ENCODE measurements at regions not wholly inside any gene's neighbourhood (a gene's known extent, or its start where the extent isn't known, plus 50 kb on each side); places are given as distances from the start of the nearest gene placed in this dataset.
"Not testable (repeated sequence)": the region's sequence is repeated elsewhere in the genome, so short reads cannot be mapped to it uniquely, and the experiment has no call there.

DNA sequence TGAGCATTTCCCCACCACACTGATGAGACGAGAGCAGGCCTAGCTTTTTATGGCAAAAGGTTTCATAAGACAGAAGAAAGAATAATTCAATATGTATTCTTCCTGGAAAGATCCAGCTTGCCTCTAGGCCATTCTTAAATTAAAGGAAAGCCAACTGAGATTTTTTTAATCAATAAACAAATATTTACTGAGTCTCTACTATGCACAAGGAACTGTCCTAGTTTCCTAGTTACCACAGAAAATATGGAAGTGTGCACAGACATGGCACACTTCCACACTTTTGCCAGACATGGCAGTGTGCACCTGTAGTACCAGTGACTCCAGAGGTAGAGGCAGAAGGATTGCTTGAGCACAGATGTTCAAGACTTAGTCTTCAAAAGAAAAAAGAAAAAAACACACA, 281.0 kb downstream of the CETN3 start:
- DNase-seq, result no peak

DNA sequence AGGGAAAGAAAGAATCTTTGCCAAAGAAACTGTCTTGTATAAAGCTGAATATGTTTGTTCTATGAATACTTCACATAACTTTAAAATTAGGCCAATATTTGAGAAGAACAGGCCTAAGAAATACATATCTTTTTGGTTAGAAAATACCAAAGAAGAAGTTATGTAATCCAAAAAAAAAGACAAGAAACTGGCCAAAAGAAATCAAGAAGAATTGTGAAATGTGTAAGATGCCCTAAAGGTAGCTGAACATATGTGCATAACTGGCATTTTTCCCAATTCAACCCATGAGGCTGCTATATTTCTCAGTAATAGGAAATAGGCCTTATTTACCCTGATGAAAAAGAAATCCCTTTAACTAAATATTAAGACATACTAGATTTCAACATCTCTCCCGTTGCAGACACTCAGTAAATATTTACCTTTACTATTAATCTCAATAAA, 290.0 kb downstream of the CETN3 start:
- no peak for DNase-seq

DNA sequence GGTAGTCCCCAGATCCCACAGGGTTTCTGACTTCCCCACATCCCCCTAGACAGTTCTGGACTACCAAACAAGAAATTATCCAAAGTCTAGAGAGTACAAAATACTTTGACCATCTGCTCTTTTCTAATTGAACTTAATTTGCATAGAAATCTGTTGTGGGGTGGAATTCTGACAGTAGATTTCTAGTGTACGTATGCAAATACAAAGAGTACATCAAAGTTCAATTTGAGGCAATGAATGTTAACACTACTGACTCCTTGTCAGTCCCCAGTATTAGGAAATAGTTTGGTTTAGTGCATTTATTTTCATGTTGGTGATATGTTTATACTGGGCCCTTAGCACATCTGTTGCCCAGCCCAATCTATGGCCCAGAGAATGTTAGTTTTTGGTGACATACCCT, 292.6 kb downstream of the CETN3 start:
- no peak for DNase-seq

DNA sequence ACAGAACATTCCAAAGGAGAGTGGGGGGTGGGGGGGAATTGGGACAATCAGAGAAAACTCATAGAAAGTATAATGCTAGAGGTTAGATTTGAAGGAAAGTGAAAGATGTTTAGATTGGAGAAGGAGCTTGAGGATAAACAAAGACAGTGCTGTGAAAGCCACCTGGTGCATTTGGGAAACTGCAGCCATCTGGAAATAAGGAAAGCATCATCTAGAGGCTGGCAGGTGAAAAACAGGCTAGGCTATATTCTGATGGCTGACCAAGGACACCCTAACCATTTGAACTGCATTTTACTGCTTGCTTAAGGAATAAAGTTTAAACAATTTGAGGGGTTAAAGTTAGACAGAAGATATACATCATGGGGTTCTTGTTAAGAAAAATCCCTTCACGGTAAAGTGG, 296.4 kb downstream of the CETN3 start:
- DNase-seq, result no peak

DNA sequence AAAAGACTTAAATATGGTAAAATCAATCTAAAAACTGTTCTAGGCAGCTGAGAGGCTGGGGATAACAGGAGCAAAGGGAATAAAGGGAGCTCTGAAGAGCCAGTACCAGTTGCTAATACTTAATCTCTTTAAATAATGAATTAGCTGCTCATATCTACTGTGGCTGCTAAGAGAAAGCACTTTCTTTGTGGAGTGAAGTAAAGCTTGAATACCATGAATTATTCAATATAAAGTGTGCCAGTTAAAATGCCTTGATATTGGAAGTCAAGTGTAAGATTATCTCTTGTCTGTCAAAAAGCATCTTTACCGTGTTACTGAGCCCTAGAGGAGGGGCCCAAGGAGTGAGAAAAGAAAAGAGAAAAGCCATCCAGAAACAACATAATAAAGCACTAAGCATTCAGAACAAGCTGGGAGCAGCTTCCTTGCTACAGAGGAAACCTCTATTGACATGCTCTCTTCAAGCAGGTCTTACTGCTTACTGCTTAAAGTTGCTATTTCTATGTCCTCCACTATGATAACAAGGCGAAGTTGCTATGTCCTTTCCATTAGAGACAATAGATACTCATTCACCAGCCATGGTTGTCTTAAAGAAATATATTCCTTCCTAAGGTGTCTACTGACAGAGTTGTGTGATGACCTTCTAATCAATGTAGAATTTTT, 297.4 kb downstream of the CETN3 start:
- no peak for DNase-seq

DNA sequence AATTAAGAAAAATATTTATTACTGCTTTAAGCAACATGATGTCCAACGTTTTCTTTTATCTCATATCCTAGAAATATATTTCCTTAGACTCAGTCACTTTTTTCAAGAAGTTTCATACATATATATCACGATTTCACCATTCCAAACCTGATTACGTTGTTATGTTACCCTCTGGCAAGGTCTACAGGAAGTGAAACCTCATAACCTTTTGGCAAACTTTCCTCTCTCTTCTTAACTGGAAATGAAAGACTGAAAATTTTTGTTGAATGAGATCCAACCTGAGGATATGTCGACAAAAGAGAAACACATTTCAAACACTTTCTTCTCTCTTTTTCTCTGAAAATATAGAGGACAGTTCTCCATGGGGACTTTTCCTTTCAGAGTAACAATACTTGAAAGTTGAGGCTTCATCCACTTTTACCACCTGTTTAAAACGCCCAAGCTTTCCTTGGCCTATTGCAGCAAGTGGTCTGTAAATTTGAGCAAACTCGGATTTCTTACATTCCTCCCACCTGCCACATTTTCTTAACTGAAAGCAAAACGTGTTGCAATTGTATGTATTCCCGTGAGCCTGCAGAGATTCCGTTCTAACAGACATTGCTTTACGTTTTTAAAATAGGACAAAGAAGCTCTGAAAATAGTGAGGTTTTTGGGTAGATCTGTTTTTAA, 298.1 kb downstream of the CETN3 start:
- no peak for DNase-seq

DNA sequence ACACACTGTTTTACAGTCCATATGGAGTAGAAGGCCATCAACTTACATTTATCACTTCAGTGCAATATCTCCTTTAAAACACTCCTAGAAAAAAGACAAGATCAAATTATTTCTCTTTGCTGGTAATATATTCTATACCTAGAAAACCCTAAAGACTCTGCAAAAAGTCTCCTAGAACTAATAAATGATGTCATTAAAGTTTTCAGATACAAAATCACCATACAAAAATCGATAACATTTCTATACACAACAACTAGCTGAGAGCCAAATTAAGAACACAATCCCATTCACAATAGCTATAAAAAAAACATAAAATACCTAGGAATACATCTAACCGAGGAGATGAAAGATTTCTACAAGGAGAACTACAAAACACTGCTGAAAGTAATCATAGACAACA, 300.3 kb downstream of the CETN3 start:
- no peak for DNase-seq

DNA sequence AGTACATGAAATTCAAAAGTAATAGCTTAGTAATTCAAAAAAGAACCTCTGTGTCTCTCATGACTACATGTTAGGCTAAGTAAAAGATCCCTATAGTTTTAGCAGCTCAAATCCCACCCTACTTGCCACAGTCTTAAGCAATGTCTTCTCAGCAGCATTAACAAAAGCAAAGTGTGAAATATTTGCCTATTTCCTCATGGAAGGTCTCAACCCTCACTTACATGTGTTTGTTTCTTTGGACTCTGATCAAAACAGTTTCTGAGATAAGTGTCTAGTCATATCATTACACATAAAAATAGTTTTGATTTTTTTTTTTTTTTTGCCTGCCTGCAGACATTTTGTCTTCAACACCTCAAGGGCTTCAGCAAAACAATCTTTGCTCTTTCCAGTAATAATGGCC, 310.5 kb downstream of the CETN3 start:
- DNase-seq, result no peak

DNA sequence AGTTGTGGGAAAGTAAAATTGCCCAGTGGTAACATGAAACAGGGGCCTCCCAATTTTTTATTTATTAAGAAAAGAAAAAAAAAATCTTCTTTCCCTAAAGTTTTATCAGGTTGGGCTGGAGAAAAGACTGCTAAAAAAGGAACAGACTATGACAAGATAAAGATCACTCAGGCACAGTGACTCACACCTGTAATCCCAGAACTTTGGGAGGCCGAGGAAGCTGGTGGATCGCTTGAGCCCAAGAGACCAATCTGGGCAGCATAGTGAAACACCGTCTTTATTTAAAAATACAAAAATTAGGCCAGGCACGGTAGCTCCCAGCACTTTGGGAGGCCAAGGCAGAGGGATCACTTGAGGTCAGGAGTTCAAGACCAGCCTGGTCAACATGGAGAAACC, 312.5 kb downstream of the CETN3 start:
- DNase-seq, result no peak

DNA sequence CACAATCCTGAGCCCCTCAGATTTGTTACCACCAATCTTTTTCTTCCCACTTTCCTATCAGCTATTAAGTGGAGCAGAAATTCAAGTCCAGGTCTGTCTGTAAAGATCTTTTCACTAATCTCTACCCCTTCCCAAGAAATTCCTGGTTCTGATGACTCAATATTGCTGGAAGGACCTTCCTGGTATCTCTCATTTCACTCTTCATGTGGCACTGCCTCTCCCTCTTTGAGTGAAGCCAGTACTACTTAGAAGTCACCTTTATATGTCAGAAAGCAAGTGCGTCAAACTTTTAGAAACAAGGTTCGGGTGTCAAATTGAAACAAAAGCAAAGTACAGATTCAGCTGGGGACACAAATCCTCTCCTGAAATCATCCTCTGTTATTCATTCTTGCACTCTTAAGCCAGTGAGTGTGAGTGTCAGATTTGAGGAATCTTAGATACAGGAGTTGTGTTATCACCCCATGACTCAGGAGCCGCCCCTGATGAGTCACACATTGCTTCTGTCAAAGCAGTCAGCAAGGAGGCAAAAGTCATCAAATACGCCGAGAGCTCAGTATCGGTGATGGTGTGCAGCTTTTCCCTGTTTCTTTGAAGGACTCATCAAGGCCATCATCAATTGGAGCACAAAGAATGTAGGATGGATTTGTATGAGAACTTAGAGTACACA, 313.0 kb downstream of the CETN3 start:
- DNase-seq, result no peak

DNA sequence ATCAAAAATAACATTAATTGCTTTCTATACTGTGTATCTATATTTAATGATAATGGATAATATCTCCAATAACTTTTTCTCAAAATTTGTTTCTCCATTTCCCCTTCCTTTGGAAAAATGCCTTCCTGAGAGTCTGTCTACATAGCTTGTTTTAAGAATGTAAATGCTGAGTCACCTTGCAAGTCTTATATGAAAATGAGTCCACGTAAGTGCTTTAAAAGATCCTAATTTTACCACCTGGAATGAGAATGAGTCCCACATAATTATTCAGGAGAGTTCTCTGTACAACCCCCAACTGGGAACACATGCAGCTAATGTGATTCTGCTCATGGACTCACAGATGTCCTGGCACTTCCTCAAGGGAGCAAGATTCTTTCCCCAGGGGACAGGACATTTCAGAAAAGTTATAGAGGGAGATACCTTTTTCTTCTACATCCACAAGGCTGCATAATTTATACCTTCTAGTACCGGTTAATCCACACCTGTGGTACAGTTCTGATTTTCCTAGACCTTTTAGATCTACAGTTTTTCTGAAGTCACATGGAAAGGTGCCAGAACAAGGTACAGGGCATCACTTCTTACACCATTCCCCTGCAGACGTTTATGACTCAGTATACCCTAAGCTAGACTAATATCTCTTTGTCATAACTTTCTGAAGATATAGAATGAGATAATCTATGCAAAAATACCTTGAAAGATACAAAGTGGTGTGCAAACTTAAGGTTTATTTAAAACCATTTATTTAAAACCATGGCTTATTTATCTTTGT, 314.1 kb downstream of the CETN3 start:
- no peak for DNase-seq

DNA sequence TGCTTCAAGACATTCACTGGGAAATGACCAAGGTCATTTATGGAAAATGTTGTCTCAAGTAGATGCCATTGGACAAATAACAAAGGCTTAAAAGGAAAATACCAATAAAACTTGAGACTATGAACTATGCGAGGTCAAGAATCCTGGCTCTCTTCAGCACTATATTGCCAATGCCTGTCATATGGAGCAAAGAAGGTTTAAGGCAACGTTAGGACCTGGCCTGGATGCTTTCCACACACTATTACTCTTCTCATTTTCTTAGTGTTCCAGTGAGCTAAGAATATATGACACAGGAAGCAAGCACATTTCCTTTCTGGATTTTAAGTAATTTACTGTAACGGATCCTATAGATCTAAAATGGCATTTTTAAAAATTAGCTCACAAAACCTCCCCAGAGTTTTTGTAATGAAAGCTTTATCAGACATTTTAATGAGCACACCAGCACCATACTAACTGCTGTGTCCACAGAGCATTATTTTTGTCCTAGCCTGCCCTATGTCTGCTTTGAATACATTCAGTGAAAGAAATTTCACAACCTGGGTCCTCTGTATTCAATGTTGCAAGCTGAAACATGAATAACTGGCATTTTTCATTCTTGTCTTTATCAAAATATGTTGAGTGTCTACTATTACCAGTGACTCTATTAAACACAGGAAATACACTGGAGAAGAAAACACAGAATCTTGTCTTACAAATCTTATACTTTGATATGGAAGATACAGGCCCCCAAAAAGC, 315.6 kb downstream of the CETN3 start:
- no peak for DNase-seq

DNA sequence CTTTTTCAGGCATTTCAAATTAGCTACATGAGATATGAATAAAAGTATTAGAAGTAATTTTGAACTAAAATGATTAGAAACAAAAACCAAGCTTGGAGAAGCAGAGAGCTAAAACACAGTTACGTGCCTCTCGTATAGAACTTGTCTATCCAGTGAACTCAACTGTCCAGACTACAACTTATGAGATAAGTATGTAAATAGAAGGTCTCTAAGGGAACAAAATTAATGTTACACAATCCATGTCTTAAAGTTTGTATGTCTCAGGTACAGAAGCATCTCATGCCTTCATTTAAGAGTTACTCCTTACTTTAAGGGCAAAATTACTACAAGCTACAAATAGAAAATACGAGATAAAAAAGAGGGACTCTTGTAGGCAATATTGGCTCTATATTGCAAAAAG, 316.8 kb downstream of the CETN3 start:
- no peak for DNase-seq

DNA sequence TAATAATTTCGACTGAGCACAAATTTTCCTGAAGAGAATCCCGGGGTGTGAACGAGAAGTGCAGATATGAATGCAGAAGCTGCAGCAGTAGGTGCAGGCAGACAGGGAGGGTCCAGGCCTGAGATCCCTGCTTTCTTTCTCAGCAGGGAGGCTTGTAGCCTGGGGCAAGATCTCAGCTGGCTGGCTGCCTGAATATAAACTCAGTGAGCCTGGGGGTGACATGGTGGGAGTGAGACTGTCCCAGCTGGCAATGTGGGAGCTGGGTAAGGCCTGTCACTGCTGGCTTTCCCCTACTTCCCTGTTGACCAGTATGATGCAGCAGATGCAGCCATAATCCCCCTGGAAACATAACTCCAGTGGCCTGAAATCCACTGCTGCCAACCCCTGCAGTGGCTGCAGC, 325.2 kb downstream of the CETN3 start:
- no peak for DNase-seq

DNA sequence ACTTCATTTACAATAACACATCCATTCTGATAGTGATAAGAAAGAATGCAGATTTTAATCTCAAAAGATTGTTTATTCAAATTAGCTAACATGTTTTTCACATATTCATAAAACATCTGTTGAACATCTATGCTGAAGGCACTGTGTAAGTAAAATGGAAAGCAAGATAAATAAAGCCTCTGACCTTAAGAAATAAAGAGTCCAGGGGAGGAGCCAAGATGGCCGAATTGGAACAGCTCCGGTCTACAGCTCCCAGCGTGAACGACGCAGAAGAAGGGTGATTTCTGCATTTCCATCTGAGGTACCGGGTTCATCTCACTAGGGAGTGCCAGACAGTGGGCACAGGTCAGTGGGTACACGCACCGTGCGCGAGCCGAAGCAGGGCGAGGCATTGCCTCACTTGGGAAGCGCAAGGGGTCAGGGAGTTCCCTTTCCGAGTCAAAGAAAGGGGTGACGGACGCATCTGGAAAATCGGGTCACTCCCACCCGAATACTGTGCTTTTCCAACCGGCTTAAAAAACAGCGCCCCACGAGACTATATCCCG, 336.5 kb downstream of the CETN3 start:
- not testable (repeated sequence) for DNase-seq

DNA sequence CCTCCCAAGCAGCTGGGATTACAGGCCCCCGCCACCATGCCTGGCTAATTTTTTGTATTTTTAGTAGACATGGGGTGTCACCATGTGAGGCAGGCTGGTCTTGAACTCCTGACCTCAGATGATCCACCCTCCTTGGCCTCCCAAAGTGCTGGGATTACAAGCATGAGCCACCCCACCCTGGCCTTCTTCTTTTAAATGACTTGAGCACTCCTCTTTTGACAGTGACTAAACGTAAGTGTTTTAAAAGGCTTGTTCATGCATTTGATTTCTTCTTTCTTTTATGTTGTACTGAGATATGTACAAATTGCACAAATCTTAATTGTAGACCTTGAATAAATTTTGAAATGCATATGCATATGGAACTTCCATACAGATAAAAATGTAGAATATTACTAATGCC, 337.9 kb downstream of the CETN3 start:
- DNase-seq, result no peak

DNA sequence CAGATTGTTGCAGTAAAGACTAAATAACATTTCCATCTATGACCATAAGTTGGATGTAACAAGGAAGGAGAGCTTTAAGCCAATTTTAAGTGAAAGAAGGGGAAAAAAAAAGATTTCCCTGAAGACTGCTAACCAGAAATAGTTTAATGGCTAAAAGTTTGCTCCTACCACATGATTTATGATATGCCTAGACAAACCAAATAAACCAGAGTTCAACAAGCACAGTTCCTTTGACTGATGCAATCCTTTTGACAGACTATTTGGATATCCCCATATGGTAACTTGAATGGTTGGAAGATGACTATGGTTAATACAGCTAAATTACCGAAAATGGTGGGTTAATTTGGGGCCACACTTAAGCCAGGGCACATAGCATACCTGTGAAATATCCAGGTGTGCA, 338.5 kb downstream of the CETN3 start:
- DNase-seq, result no peak

DNA sequence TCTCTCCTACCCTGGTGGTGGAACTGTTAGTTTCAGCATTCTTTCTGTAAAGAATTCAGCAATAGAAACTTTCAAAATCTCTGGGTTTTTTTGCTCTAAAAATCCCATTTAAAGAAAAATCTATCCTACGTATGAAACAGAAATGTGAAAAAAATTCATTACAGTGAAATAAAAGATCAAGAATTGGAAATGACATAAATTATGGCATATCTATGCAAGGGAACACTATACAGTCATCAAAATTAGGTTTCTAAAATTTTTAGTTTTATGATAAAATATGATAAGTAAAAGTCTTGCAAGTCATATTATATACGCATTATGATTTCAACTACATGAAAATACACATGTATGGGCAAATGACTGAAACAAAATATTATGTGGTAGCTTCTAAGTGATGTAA, 342.6 kb downstream of the CETN3 start:
- DNase-seq, result no peak

DNA sequence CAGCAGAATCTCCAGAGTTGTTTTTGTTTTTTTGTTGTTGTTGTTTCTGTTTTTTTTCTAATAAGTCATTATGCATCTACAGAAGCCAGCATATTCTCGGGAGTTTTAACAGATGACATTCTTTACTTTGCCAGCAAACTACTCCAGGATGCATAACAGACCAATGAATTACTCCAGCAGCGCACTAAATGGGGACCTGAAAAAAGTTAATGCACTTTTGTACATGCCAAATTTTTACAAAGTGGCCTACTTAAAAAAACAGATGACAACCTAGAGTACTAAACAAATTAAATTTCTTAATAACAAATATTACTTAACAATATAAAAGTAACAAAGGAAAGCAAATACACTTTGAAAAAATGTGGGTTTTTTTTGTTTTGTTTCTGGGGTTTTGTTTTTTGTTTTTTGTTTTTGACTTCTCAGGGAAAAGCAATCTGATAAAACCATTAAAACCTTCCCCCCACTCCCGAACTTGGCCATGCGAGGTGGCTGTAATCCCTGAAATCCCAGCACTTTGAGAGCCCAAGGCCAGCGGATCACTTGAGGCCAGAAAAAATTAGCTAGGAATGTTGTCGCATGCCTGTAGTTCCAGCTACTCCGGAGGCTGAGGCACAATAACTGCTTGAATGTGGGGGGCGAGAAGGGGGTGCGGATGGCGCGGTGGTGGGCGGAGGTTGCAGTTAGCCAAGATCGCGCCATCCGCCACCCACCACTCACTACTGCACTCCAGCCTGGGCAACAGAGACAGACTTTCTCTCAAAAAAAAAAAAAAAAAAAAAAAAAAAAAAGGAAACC, 352.4 kb downstream of the CETN3 start:
- DNase-seq, result no peak

DNA sequence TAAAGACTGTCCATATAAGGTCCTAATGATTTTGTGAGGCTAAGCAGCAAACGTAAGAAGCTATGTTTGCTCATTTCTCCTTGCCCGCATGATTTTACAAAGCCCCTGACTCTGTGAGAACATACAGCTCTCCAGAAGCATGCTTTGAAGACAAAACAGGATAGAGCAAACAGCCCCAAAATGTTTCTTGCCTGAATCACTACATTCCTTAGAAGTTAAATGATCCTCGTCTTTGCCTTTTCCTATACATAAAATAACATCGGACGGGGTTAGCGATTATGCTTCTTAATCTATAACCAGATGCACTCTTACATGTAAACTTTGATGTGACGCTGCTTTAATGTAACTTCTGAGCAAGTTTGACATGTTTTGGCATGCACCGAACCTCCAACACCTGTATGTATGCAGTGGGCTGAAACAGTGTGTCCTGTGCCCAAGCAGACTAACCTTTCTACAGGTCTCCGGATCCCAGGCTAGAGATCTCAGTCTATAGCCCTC, 353.7 kb downstream of the CETN3 start:
- DNase-seq, result no peak

DNA sequence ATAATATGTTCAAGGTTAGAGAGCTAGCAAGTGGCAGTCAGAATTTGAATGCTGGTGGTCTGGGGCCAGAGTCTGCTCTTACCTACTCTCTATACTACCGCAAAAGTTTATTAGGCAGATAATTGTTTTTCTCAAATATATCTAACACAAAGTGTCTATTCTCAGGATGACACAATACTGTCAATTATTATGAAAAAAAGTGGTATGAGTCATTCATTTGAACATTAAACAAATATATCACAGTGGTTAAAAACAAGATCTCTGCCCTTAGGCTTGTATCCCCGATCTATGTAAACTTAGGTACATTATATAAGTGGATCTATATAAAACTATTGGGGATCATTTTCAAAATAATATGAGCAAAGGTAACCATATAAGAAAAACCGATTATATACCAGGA, 354.9 kb downstream of the CETN3 start:
- DNase-seq, result no peak

DNA sequence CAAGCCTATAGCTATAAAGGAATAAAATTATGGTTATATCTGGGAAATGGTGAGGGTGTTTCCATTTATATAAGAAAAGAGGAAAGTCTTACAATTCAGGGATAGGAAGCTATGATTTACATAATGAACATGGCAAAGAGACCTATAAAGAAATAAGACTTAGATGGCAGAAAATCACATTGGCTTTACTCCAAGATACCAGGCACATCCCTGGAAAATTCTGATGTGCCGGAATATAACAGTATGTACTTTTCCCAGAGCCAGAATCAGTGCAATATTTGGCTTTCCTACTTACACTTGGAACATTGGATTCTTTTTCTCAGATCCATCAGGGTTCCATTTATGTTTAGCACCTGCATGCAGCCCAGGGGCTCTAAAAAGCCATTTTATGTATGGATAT, 357.8 kb downstream of the CETN3 start:
- no peak for DNase-seq

Data from CD4-positive, alpha-beta T cell treated with Interleukin-12 subunit alpha and Interleukin-12 subunit beta, for 1 hour (primary cell).